A549 (cell line): ENCODE measurements at regions not wholly inside any gene's neighbourhood (a gene's known extent, or its start where the extent isn't known, plus 50 kb on each side); places are given as distances from the start of the nearest gene placed in this dataset.

ENCODE experiments used
- ATAC-seq, 2 experiments: fragments of 200-7000 bp in 1 of 2; fragments of >200 bp in 1 of 2; cut with Nextera tagmentation in 1 of 2; cut with Tn5 transposase in 1 of 2; 3 replicates each; pipeline versions ENCODE4 v1.8.0 to v1.9.1; 2018 to 2020; ENCODE audit warnings: mild to moderate bottlenecking in 1 of 2, moderate library complexity in 1 of 2
- CTCF ChIA-PET: fragments of 300-600 bp; sonication (Branson Sonifier 250); formaldehyde crosslinking; extraction: SDS; loops from one replicate; lab custom pipeline; 2021; ENCODE audit warnings: antibody characterized with exemption, inconsistent platforms; lab: Yijun Ruan, JAX
- POLR2A ChIA-PET: fragments of 350-600 bp; formaldehyde crosslinking; extraction: SDS; loops from one replicate; lab custom pipeline; 2021; ENCODE audit warnings: antibody characterized with exemption, inconsistent platforms; lab: Yijun Ruan, JAX
- DNase-seq, 2 experiments: peaks; one replicate each; pipeline versions ENCODE4 v3.0.0 to v3.0.0-alpha.2; 2011 to 2016; ENCODE audit warnings: low read depth in 1 of 2, low spot score in 1 of 2
- FAIRE-seq: peaks from 2 replicates; lab custom pipeline; 2011; peaks lifted over from hg19 to GRCh38; lab: Jason Lieb, UNC
- H3K27ac ChIP-seq, 2 experiments: fragments of >200 bp; sonication (Bioruptor Twin); formaldehyde crosslinking; 3 replicates each; pipeline ENCODE4 v1.5.1; 2016 to 2017
- H3K4me1 ChIP-seq: fragments of >200 bp; sonication (Bioruptor Twin); formaldehyde crosslinking; 3 replicates; pipeline ENCODE4 v1.6.1; 2016
- H3K4me2 ChIP-seq: fragments of >200 bp; sonication (Bioruptor Twin); formaldehyde crosslinking; 3 replicates; pipeline ENCODE4 v1.6.1; 2016
- H3K4me3 ChIP-seq: fragments of >200 bp; sonication (Bioruptor Twin); formaldehyde crosslinking; 3 replicates; pipeline ENCODE4 v1.5.1; 2016
- H3K9me3 ChIP-seq: fragments of >200 bp; sonication (Bioruptor Twin); formaldehyde crosslinking; 3 replicates; pipeline ENCODE4 v1.6.1; 2016
- REST ChIP-seq: fragments of 200-600 bp; sonication (generic); IDR thresholded peaks from 2 replicates; pipeline ENCODE4 v1.6.1; 2016; ENCODE audit warnings: antibody characterized with exemption, mild to moderate bottlenecking, moderate library complexity
- TFCP2L1 ChIP-seq: fragments of 250-450 bp; sonication (Bioruptor Pico); IDR thresholded peaks from 2 replicates; pipeline ENCODE4 v1.5.0; 2021; ENCODE audit warnings: mild to moderate bottlenecking
- WGBS: methylation state at CpG from one replicate; pipeline ENCODE4 v1.1.6; 2017; ENCODE audit errors: missing lambda C conversion rate; 5-methylcytosine and 5-hydroxymethylcytosine counted together

GRCh38 chr7:14954035-14954434 is 51.5 kb upstream of the DGKB start:
- TF ChIP-seq TFCP2L1 = no peak
- 0 out of 2 replicates have a peak, but pooled peaks have one; percentile 31 for TF ChIP-seq REST
- H3K4me3 ChIP-seq = no peak overlapping the region
- no peaks in the 10 kb centered on the region for H3K4me1 ChIP-seq
- ChIA-PET POLR2A (no interaction called here), CTCF (no interaction called here)
- no peak overlapping the region for H3K4me2 ChIP-seq
- no peaks in the 10 kb centered on the region for H3K9me3 ChIP-seq
- no peak for DNase-seq
- no peak overlapping the region for H3K27ac ChIP-seq
- no peak for ATAC-seq
- WGBS = 6% methylated on average over 3 of the region's 3 CpGs
- no peak for FAIRE-seq
